Esophagus muscularis mucosa (tissue), 4 donors: ENCODE measurements at regions not wholly inside any gene's neighbourhood (a gene's known extent, or its start where the extent isn't known, plus 50 kb on each side); places are given as distances from the start of the nearest gene placed in this dataset.

ENCODE experiments used
- DNase-seq: peaks from one replicate; pipeline ENCODE4 v3.0.0-alpha.2; 2017; ENCODE audit errors: extremely low spot score
- H3K27ac ChIP-seq, 4 donors: fragments of 200-600 bp; sonication (generic); replicated peaks in 1 of 4; 1 replicate in 3 of 4; 2 replicates in 1 of 4; pipeline ENCODE4 v1.5.1; 2016 to 2019; ENCODE audit warnings: mild to moderate bottlenecking in 1 of 4
- H3K27me3 ChIP-seq, 4 donors: fragments of 200-600 bp; sonication (generic); one replicate each; pipeline versions ENCODE4 v1.5.1 to v1.6.0; 2016 to 2019
- H3K36me3 ChIP-seq, 4 donors: fragments of 200-600 bp; sonication (generic); one replicate each; pipeline ENCODE4 v1.5.1; 2016 to 2019
- H3K4me1 ChIP-seq, 4 donors: fragments of 200-600 bp; sonication (generic); one replicate each; pipeline ENCODE4 v1.5.1; 2016 to 2019
- H3K4me3 ChIP-seq, 4 donors: fragments of 200-600 bp; sonication (generic); 1 replicate in 2 of 4; 2 replicates in 2 of 4; pipeline ENCODE4 v1.5.1; 2016 to 2019; ENCODE audit warnings: mild to moderate bottlenecking in 4 of 4, moderate library complexity in 1 of 4
- H3K9me3 ChIP-seq, 4 donors: fragments of 200-600 bp; sonication (generic); 1 replicate in 3 of 4; 2 replicates in 1 of 4; pipeline ENCODE4 v1.5.1; 2016 to 2019
- EP300 ChIP-seq: sonication (generic); formaldehyde crosslinking; IDR thresholded peaks from one replicate; pipeline ENCODE4 v1.6.1; 2017; ENCODE audit warnings: antibody characterized with exemption
- POLR2A ChIP-seq: fragments of 450-650 bp; IDR thresholded peaks from one replicate; pipeline ENCODE4 v1.6.1; 2017; ENCODE audit warnings: antibody characterized with exemption, moderate library complexity, mild to moderate bottlenecking, low read depth
- POLR2AphosphoS5 ChIP-seq, 2 donors: sonication (generic); formaldehyde crosslinking; IDR thresholded peaks; one replicate each; pipeline ENCODE4 v1.6.1; 2017; ENCODE audit warnings: antibody characterized with exemption in 2 of 2
- WGBS: methylation state at CpG from one replicate; pipeline ENCODE4 v1.1.5; 2018; 5-methylcytosine and 5-hydroxymethylcytosine counted together
- intact Hi-C: fragments of 100-400 bp; cut with DNase I; formaldehyde crosslinking; loops from one replicate; pipeline ENCODE4 v1.15.1; 2023
- TF ChIP-seq, protein P1 (sequence below), 3 experiments: fragments of 200-600 bp in 2 of 3; fragments of 450-650 bp in 1 of 3; sonication (generic) in 2 of 3; IDR thresholded peaks; one replicate each; pipeline ENCODE4 v1.5.1; 2017 to 2019; ENCODE audit warnings: antibody characterized with exemption in 3 of 3, mild to moderate bottlenecking in 2 of 3, moderate library complexity in 1 of 3

DNA sequence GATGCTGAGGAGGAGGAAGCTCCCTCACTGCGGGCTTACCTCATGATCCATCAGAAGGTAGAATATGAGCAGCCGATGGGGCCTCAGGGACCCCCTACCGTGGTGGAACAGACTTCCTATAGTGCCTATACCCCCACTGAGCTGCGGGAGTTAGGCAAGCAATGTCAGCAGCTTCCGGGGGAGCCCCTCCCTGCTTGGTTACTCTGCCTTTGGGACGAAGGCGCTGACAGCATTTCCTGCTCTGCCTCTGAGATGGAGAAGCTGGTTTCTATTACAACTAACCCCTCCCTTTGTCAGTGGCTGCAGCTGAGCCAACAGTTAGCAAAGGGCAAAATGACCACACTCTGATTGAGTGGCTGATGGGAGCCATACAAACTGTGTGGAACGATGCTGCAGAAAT, 430.7 kb downstream of the IDS start:
- Histone ChIP-seq H3K36me3 (no peaks in the 10 kb centered on the region), H3K27me3 (no peaks in the 10 kb centered on the region), H3K4me3 (no peak overlapping the region), H3K9me3 (no peaks in the 10 kb centered on the region), H3K27ac (no peak overlapping the region), H3K4me1 (no peaks in the 10 kb centered on the region)
- DNase-seq, result peak; percentile 81
- intact Hi-C loops, result no loop called here
- 37% methylated on average over 3 of the region's 8 CpGs for WGBS
- TF ChIP-seq POLR2AphosphoS5 (IDR thresholded peaks at IDR 0.05) (no peak), EP300 (no peak), POLR2A (no peak)
- TF ChIP-seq, protein P1, sequence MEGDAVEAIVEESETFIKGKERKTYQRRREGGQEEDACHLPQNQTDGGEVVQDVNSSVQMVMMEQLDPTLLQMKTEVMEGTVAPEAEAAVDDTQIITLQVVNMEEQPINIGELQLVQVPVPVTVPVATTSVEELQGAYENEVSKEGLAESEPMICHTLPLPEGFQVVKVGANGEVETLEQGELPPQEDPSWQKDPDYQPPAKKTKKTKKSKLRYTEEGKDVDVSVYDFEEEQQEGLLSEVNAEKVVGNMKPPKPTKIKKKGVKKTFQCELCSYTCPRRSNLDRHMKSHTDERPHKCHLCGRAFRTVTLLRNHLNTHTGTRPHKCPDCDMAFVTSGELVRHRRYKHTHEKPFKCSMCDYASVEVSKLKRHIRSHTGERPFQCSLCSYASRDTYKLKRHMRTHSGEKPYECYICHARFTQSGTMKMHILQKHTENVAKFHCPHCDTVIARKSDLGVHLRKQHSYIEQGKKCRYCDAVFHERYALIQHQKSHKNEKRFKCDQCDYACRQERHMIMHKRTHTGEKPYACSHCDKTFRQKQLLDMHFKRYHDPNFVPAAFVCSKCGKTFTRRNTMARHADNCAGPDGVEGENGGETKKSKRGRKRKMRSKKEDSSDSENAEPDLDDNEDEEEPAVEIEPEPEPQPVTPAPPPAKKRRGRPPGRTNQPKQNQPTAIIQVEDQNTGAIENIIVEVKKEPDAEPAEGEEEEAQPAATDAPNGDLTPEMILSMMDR (IDR thresholded peaks at IDR 0.05), result no peak

DNA sequence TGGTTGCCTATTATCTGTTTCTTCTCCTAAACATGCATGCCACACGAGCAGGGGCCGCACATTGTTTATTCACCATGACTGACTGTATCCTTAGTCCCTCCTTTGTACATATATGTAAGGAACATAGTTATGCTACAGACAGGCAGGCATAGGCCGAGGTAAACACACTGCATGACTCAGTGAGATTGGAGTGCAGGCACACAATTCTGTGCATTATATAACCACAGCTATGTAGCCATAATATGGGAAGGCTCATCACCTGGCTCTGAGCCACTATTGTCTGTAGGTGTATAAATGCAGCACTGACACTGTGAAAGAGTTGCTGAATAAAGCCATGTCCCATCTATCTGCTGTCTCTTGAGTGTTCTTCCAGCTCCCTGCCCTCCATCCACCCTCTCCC, 431.6 kb downstream of the IDS start:
- Histone ChIP-seq H3K27me3 (no peaks in the 10 kb centered on the region), H3K36me3 (no peaks in the 10 kb centered on the region), H3K27ac (no peak overlapping the region), H3K9me3 (no peaks in the 10 kb centered on the region), H3K4me3 (no peak overlapping the region), H3K4me1 (no peaks in the 10 kb centered on the region)
- DNase-seq, result peak; percentile 19
- 65% methylated on average over 3 of the region's 3 CpGs for WGBS
- TF ChIP-seq POLR2A (no peak), EP300 (no peak), POLR2AphosphoS5 (IDR thresholded peaks at IDR 0.05) (no peak)
- TF ChIP-seq, protein P1 (IDR thresholded peaks at IDR 0.05), result no peak
- intact Hi-C loops, result no loop called here

DNA sequence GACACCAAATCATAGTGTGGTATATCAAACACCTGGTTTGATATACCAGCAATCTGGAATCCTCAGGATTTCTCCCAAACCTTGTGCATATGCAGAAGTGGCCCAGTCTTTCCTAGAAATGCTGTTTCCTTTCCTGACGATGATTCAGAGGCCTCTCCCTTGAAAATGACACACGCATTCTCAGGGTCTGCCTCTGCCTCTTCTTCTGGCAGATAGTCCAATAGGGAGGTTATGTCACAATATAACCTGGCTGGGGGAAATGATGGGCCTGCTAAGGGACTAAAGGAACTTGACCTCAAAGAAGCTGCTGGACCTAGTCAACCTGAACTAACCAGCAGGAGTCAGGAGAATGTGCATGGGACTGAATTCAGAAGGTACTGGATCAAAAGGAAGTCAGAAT, 435.2 kb downstream of the IDS start:
- intact Hi-C loops, result no loop called here
- H3K27me3 ChIP-seq, result no peaks in the 10 kb centered on the region
- H3K4me1 ChIP-seq, result no peaks in the 10 kb centered on the region
- TF ChIP-seq EP300, result no peak
- H3K36me3 ChIP-seq, result no peaks in the 10 kb centered on the region
- no peaks in the 10 kb centered on the region for H3K9me3 ChIP-seq
- WGBS, result 68% methylated on average over 2 of the region's 2 CpGs
- H3K27ac ChIP-seq, result no peak overlapping the region
- no peak overlapping the region for H3K4me3 ChIP-seq
- no peak for DNase-seq

DNA sequence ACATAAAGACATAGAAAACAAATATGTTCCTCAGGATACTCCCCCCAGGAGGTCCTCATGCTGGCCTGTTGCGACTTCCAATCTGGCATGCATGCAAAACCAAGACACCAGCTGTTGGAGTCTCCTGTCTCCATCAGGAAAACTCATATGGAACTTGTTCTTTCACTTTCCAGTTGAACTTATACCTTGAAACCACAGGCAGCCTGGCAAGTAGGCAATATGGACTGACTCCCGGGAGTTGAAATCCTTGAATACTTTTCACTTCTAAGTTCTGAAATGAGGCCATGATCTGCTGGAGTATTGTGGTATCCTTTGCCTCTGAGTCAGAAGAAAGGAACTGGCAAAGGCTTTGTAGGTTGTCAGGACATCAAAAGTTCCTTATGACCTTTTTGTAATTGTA, 444.2 kb downstream of the IDS start:
- no peaks in the 10 kb centered on the region for H3K27me3 ChIP-seq
- no peaks in the 10 kb centered on the region for H3K36me3 ChIP-seq
- H3K27ac ChIP-seq, result no peak overlapping the region
- DNase-seq, result no peak
- H3K4me3 ChIP-seq, result no peak overlapping the region
- H3K9me3 ChIP-seq, result no peaks in the 10 kb centered on the region
- TF ChIP-seq EP300, result no peak
- TF ChIP-seq, protein P1 (IDR thresholded peaks at IDR 0.05), result no peak
- no peak for TF ChIP-seq POLR2AphosphoS5 (IDR thresholded peaks at IDR 0.05)
- TF ChIP-seq POLR2A, result no peak
- 61% methylated on average over 2 of the region's 2 CpGs for WGBS
- no peaks in the 10 kb centered on the region for H3K4me1 ChIP-seq
- intact Hi-C loops, result no loop called here
